Esophagus (tissue), 2 donors: ENCODE measurements at regions not wholly inside any gene's neighbourhood (a gene's known extent, or its start where the extent isn't known, plus 50 kb on each side); places are given as distances from the start of the nearest gene placed in this dataset.
"Not testable (repeated sequence)": the region's sequence is repeated elsewhere in the genome, so short reads cannot be mapped to it uniquely, and the experiment has no call there.

Experiments used
- H3K27ac ChIP-seq, 2 donors: one replicate each; pipeline ENCODE4 v1.5.1; 2013; ENCODE audit warnings: low read depth in 2 of 2, mild to moderate bottlenecking in 2 of 2, inconsistent platforms in 1 of 2, low read length in 1 of 2, moderate library complexity in 1 of 2
- H3K27me3 ChIP-seq, 2 donors: one replicate each; pipeline ENCODE4 v1.6.1; 2013; ENCODE audit warnings: low read length in 2 of 2, control low read depth in 1 of 2, mild to moderate bottlenecking in 1 of 2; ENCODE audit not compliant: insufficient read depth in 2 of 2, control insufficient read depth in 1 of 2
- H3K36me3 ChIP-seq, 2 donors: one replicate each; pipeline ENCODE4 v1.6.1; 2013; ENCODE audit warnings: low read length in 1 of 2; ENCODE audit not compliant: control insufficient read depth in 2 of 2, insufficient read depth in 2 of 2
- H3K4me1 ChIP-seq, 2 donors: one replicate each; pipeline ENCODE4 v1.6.1; 2013; ENCODE audit warnings: low read length in 1 of 2; ENCODE audit not compliant: control insufficient read depth in 2 of 2, insufficient read depth in 2 of 2
- H3K4me3 ChIP-seq, 2 donors: one replicate each; pipeline ENCODE4 v1.5.1; 2013; ENCODE audit warnings: low read length in 2 of 2, mild to moderate bottlenecking in 2 of 2, low read depth in 1 of 2, moderate library complexity in 1 of 2
- H3K9me3 ChIP-seq, 2 donors: one replicate each; pipeline ENCODE4 v1.6.1; 2013; ENCODE audit warnings: mild to moderate bottlenecking in 2 of 2, low read depth in 1 of 2, low read length in 1 of 2, moderate library complexity in 1 of 2; ENCODE audit not compliant: control insufficient read depth in 2 of 2, insufficient read depth in 1 of 2
- WGBS, 2 donors: extraction: QIAGEN DNeasy Blood & Tissue Kit; methylation state at CpG; one replicate each; pipeline ENCODE4 v1.1.7; 2013; 5-methylcytosine and 5-hydroxymethylcytosine counted together
- donor health status: healthy with polysubstance abuse.
- donor health status: Bipolar disorder and iron deficiency.

DNA sequence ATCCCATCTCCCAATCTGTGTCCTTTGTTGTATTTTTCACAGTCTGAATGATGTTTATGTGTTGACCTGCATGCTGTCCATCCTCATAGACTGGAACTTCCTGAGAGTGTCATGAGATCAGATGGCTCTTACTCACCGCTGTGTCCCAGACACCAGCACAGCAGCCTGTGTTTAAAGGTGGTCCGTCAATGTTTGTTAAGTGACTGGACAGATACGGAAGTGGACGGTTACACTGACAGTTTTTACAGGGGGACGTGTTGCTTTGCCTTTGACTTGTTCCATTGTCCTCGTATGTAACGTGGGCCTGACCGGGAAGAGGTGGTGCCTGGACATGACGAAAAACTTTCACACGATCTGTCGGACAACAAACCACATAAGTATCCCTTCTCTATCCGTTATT lies 56.7 kb upstream of the SULF2 start:
- not testable (repeated sequence) for H3K4me3 ChIP-seq, H3K4me1 ChIP-seq, H3K36me3 ChIP-seq, H3K9me3 ChIP-seq, H3K27me3 ChIP-seq, H3K27ac ChIP-seq
- WGBS, 2 donors, result 84 to 88% methylated on average over 12 of the region's 12 CpGs

GRCh38 chr20:47836256-47836817 lies 51.1 kb upstream of the SULF2 start:
- H3K9me3 ChIP-seq, H3K27me3 ChIP-seq, H3K36me3 ChIP-seq, H3K4me1 ChIP-seq, H3K4me3 ChIP-seq: not testable (repeated sequence)
- 54% methylated on average over 6 to 7 of the region's 11 CpGs for WGBS, 2 donors
- peak overlapping the region in 1 of 2 donors; percentile 22 for H3K27ac ChIP-seq
